SK-N-SH (cell line): ENCODE measurements at regions not wholly inside any gene's neighbourhood (a gene's known extent, or its start where the extent isn't known, plus 50 kb on each side); places are given as distances from the start of the nearest gene placed in this dataset.

Experiments used
- CTCF ChIA-PET: fragments of 300-600, 350-600 bp; formaldehyde crosslinking; extraction: SDS; loops from one replicate; lab custom pipeline; 2021; lab: Yijun Ruan, JAX
- POLR2A ChIA-PET: fragments of 350-600 bp; sonication (Branson Sonifier 250); formaldehyde crosslinking; extraction: SDS; loops from one replicate; lab custom pipeline; 2020; ENCODE audit warnings: antibody characterized with exemption, inconsistent platforms; lab: Yijun Ruan, JAX
- DNase-seq: peaks from one replicate; pipeline ENCODE4 v3.0.0; 2012
- H2AFZ ChIP-seq: fragments of 200-600 bp; sonication (generic); 2 replicates; pipeline ENCODE4 v1.8.1; 2016; ENCODE audit warnings: antibody characterized with exemption, mild to moderate bottlenecking, low read depth
- H3F3A ChIP-seq: fragments of 200-600 bp; sonication (generic); replicated peaks from 2 replicates; pipeline ENCODE3; 2016; ENCODE audit warnings: antibody characterized with exemption, mild to moderate bottlenecking; ENCODE audit not compliant: insufficient read depth
- H3K27ac ChIP-seq, 2 experiments: fragments of 200-500 bp in 1 of 2; fragments of 200-600 bp in 1 of 2; sonication (Bioruptor generic) in 1 of 2; sonication (generic), shearing (Covaris generic) in 1 of 2; 2 replicates each; pipeline versions ENCODE4 v1.5.1 to v1.6.1; 2014 to 2016; ENCODE audit warnings: low read depth in 2 of 2, inconsistent platforms in 1 of 2, low read length in 1 of 2, mild to moderate bottlenecking in 1 of 2, mixed read lengths in 1 of 2
- H3K27me3 ChIP-seq: fragments of 200-600 bp; sonication (generic), shearing (Covaris generic); 2 replicates; pipeline ENCODE4 v1.6.1; 2016; ENCODE audit warnings: mixed run types; ENCODE audit not compliant: insufficient read depth
- H3K36me3 ChIP-seq, 2 experiments: fragments of 200-500 bp in 1 of 2; fragments of 200-600 bp in 1 of 2; sonication (Bioruptor generic) in 1 of 2; sonication (generic) in 1 of 2; replicated peaks in 1 of 2; 2 replicates each; pipeline versions ENCODE3 to v1.5.1; 2014 to 2016; ENCODE audit warnings: low read length in 1 of 2, mild to moderate bottlenecking in 1 of 2; ENCODE audit not compliant: insufficient read depth in 2 of 2, control insufficient read depth in 1 of 2
- H3K4me1 ChIP-seq, 2 experiments: fragments of 200-500 bp in 1 of 2; fragments of 200-600 bp in 1 of 2; sonication (Bioruptor generic) in 1 of 2; sonication (generic), shearing (Covaris generic) in 1 of 2; 2 replicates each; pipeline versions ENCODE4 v1.5.1 to v1.6.1; 2014 to 2016; ENCODE audit warnings: low read depth in 1 of 2, low read length in 1 of 2, mixed run types in 1 of 2; ENCODE audit not compliant: insufficient read depth in 2 of 2, control insufficient read depth in 1 of 2
- H3K4me2 ChIP-seq: fragments of 200-600 bp; sonication (generic), shearing (Covaris generic); 2 replicates; pipeline ENCODE4 v1.6.1; 2017; ENCODE audit warnings: mixed run types
- H3K4me3 ChIP-seq, 2 experiments: fragments of 200-500 bp in 1 of 2; fragments of 200-600 bp in 1 of 2; sonication (Bioruptor generic) in 1 of 2; sonication (generic), shearing (Covaris generic) in 1 of 2; 2 replicates each; pipeline versions ENCODE4 v1.5.1 to v1.8.1; 2014 to 2016; ENCODE audit warnings: low read depth in 2 of 2, inconsistent platforms in 1 of 2, low read length in 1 of 2, mild to moderate bottlenecking in 1 of 2, mixed read lengths in 1 of 2, moderate library complexity in 1 of 2
- H3K79me2 ChIP-seq: fragments of 200-600 bp; sonication (generic); 2 replicates; pipeline ENCODE4 v1.8.1; 2017; ENCODE audit warnings: mild to moderate bottlenecking; ENCODE audit not compliant: insufficient read depth
- H3K9ac ChIP-seq: fragments of 200-600 bp; sonication (generic); 2 replicates; pipeline ENCODE4 v1.6.1; 2017; ENCODE audit warnings: mixed run types
- H3K9me2 ChIP-seq: fragments of 200-600 bp; sonication (generic); 2 replicates; pipeline ENCODE4 v1.6.1; 2017; ENCODE audit warnings: mixed run types
- H3K9me3 ChIP-seq: fragments of 200-600 bp; sonication (generic); 2 replicates; pipeline ENCODE4 v1.6.1; 2017; ENCODE audit warnings: mixed run types, mild to moderate bottlenecking, moderate library complexity
- H4K20me1 ChIP-seq: fragments of 200-600 bp; sonication (generic); 2 replicates; pipeline ENCODE4 v1.6.1; 2017; ENCODE audit warnings: mild to moderate bottlenecking, mixed run types; ENCODE audit not compliant: insufficient read depth
- EP300 ChIP-seq, 2 experiments: IDR thresholded peaks; 2 replicates each; pipeline versions ENCODE4 v1.4.0 to v1.6.1; 2012; ENCODE audit warnings: borderline replicate concordance in 1 of 2, low read depth in 1 of 2, low read length in 1 of 2
- FOSL2 ChIP-seq: IDR thresholded peaks from 2 replicates; pipeline ENCODE4 v1.4.0; 2012; ENCODE audit warnings: low read depth, mild to moderate bottlenecking, moderate library complexity, borderline replicate concordance
- FOXJ3 ChIP-seq: sonication (generic); formaldehyde crosslinking; IDR thresholded peaks from 2 replicates; pipeline ENCODE4 v1.5.1; 2020; ENCODE audit warnings: mild to moderate bottlenecking, missing genetic modification reagents
- GABPA ChIP-seq: IDR thresholded peaks from 2 replicates; pipeline ENCODE4 v1.4.0; 2012; ENCODE audit warnings: low read depth, mild to moderate bottlenecking
- GATA2 ChIP-seq: sonication (generic); formaldehyde crosslinking; IDR thresholded peaks from 2 replicates; pipeline ENCODE4 v1.5.0; 2020; ENCODE audit warnings: mild to moderate bottlenecking, missing genetic modification reagents
- JUND ChIP-seq: IDR thresholded peaks from 2 replicates; pipeline ENCODE4 v1.4.0; 2012
- MXI1 ChIP-seq: IDR thresholded peaks from 2 replicates; pipeline ENCODE4 v1.6.1; 2012; ENCODE audit warnings: mild to moderate bottlenecking, low read depth, low read length, improper control_type of control experiment
- NRF1 ChIP-seq: IDR thresholded peaks from 2 replicates; pipeline ENCODE4 v1.6.1; 2012; ENCODE audit warnings: low read depth, mild to moderate bottlenecking, low read length
- POLR2AphosphoS5 ChIP-seq: IDR thresholded peaks from 2 replicates; pipeline ENCODE4 v1.6.1; 2012; ENCODE audit warnings: low read depth, low read length
- RAD21 ChIP-seq: IDR thresholded peaks from 2 replicates; pipeline ENCODE4 v1.6.1; 2012; ENCODE audit warnings: mild to moderate bottlenecking, low read length
- RCOR1 ChIP-seq: fragments of 150-350 bp; IDR thresholded peaks from 2 replicates; pipeline ENCODE4 v1.6.1; 2017; ENCODE audit warnings: antibody characterized with exemption, low read length
- SIN3A ChIP-seq: IDR thresholded peaks from 2 replicates; pipeline ENCODE4 v1.6.1; 2012; ENCODE audit warnings: low read depth, mild to moderate bottlenecking, low read length, moderate library complexity, borderline replicate concordance
- TCF12 ChIP-seq: IDR thresholded peaks from 2 replicates; pipeline ENCODE4 v1.4.0; 2012
- YY1 ChIP-seq: IDR thresholded peaks from 2 replicates; pipeline ENCODE4 v1.4.0; 2012; ENCODE audit warnings: low read depth, mild to moderate bottlenecking
- WGBS: methylation state at CpG from one replicate; pipeline ENCODE4 v1.1.6; 2017; ENCODE audit warnings: low lambda C conversion rate; 5-methylcytosine and 5-hydroxymethylcytosine counted together
- TF ChIP-seq, protein P1 (sequence below): fragments of 200-600 bp; sonication (generic); IDR thresholded peaks from 2 replicates; pipeline ENCODE4 v1.6.1; 2017; ENCODE audit warnings: antibody characterized with exemption, mild to moderate bottlenecking, moderate library complexity
- TF ChIP-seq, protein P2 (sequence below): IDR thresholded peaks from 2 replicates; pipeline ENCODE4; 2012
- TF ChIP-seq, protein P3 (sequence below): IDR thresholded peaks from 2 replicates; pipeline ENCODE4 v1.4.0; 2012; ENCODE audit warnings: low read depth, borderline replicate concordance
- TF ChIP-seq, protein P4 (sequence below): IDR thresholded peaks from 2 replicates; pipeline ENCODE4 v1.4.0; 2012; ENCODE audit warnings: low read depth

DNA sequence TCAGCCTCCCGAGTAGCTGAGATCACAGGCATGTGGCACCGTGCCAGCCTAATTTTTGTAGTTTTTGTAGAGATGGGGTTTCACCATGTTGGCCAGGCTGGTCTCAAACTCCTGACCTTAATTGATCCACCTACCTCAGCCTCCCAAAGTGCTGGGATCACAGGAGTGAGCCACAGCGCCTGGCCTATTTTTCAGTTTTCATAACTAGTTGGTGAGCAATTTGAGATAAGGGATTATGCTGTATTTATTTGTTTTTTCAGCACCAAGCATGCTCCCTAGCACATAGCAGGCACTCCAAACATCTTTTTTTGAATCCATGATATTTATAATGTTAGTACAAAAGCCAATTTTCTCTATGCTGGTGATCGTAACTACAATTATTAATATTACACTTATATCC lies 541.2 kb downstream of the SNAPC1 start:
- TF ChIP-seq JUND = no peak
- TF ChIP-seq, protein P1, sequence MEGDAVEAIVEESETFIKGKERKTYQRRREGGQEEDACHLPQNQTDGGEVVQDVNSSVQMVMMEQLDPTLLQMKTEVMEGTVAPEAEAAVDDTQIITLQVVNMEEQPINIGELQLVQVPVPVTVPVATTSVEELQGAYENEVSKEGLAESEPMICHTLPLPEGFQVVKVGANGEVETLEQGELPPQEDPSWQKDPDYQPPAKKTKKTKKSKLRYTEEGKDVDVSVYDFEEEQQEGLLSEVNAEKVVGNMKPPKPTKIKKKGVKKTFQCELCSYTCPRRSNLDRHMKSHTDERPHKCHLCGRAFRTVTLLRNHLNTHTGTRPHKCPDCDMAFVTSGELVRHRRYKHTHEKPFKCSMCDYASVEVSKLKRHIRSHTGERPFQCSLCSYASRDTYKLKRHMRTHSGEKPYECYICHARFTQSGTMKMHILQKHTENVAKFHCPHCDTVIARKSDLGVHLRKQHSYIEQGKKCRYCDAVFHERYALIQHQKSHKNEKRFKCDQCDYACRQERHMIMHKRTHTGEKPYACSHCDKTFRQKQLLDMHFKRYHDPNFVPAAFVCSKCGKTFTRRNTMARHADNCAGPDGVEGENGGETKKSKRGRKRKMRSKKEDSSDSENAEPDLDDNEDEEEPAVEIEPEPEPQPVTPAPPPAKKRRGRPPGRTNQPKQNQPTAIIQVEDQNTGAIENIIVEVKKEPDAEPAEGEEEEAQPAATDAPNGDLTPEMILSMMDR = no peak
- TF ChIP-seq FOXJ3 (CRISPR knock-in tag) = no peak
- no peak for TF ChIP-seq POLR2AphosphoS5
- TF ChIP-seq, protein P2, sequence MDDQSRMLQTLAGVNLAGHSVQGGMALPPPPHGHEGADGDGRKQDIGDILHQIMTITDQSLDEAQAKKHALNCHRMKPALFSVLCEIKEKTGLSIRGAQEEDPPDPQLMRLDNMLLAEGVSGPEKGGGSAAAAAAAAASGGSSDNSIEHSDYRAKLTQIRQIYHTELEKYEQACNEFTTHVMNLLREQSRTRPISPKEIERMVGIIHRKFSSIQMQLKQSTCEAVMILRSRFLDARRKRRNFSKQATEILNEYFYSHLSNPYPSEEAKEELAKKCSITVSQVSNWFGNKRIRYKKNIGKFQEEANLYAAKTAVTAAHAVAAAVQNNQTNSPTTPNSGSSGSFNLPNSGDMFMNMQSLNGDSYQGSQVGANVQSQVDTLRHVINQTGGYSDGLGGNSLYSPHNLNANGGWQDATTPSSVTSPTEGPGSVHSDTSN = no peak
- TF ChIP-seq, protein P3, sequence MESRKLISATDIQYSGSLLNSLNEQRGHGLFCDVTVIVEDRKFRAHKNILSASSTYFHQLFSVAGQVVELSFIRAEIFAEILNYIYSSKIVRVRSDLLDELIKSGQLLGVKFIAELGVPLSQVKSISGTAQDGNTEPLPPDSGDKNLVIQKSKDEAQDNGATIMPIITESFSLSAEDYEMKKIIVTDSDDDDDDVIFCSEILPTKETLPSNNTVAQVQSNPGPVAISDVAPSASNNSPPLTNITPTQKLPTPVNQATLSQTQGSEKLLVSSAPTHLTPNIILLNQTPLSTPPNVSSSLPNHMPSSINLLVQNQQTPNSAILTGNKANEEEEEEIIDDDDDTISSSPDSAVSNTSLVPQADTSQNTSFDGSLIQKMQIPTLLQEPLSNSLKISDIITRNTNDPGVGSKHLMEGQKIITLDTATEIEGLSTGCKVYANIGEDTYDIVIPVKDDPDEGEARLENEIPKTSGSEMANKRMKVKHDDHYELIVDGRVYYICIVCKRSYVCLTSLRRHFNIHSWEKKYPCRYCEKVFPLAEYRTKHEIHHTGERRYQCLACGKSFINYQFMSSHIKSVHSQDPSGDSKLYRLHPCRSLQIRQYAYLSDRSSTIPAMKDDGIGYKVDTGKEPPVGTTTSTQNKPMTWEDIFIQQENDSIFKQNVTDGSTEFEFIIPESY = no peak
- H4K20me1 ChIP-seq = no peaks in the 10 kb centered on the region
- H3K4me2 ChIP-seq = no peak overlapping the region
- no peak overlapping the region for H3K9ac ChIP-seq
- H3K27me3 ChIP-seq = no peaks in the 10 kb centered on the region
- POLR2A ChIA-PET = no interaction called here
- H3K4me3 ChIP-seq = no peak overlapping the region
- H3F3A ChIP-seq = no peaks in the 10 kb centered on the region
- CTCF ChIA-PET = no interaction called here
- H3K27ac ChIP-seq = no peak overlapping the region
- H3K9me3 ChIP-seq = no peaks in the 10 kb centered on the region
- no peaks in the 10 kb centered on the region for H3K9me2 ChIP-seq
- H3K4me1 ChIP-seq = no peaks in the 10 kb centered on the region
- H3K36me3 ChIP-seq = no peaks in the 10 kb centered on the region
- 4% methylated on average over 4 of the region's 4 CpGs for WGBS
- no peaks in the 10 kb centered on the region for H3K79me2 ChIP-seq
- no peak overlapping the region for H2AFZ ChIP-seq
- DNase-seq = no peak

DNA sequence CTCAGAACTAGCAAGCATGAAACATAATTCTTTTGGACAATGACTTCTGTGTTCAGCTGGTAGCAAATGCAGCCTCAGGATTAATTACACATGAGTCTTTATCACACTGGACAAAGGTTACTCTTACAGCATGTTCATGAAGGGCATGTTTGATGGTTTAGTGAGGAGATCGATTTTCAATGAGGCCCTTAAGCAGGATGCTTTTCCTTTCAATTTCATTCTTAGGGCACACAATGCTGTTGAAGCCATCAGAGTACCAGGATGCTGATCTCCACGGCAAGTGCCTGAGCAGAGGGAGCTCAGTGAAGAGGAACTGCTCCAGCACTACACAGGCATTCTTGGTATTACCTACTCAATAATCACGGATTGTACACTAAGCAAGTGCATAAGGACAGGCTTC lies 542.0 kb downstream of the SNAPC1 start:
- H3K27ac ChIP-seq = no peak overlapping the region
- H4K20me1 ChIP-seq = no peaks in the 10 kb centered on the region
- H3K79me2 ChIP-seq = no peaks in the 10 kb centered on the region
- H3K9me3 ChIP-seq = no peaks in the 10 kb centered on the region
- no peaks in the 10 kb centered on the region for H3K36me3 ChIP-seq
- no peak overlapping the region for H3K9ac ChIP-seq
- H3K27me3 ChIP-seq = no peaks in the 10 kb centered on the region
- no peak for DNase-seq
- H3K4me2 ChIP-seq = no peak overlapping the region
- H3F3A ChIP-seq = no peaks in the 10 kb centered on the region
- no peak overlapping the region for H3K4me3 ChIP-seq
- 0% methylated on average over 3 of the region's 3 CpGs for WGBS
- ChIA-PET POLR2A (no interaction called here), CTCF (no interaction called here)
- H3K9me2 ChIP-seq = no peaks in the 10 kb centered on the region
- H3K4me1 ChIP-seq = no peaks in the 10 kb centered on the region
- H2AFZ ChIP-seq = no peak overlapping the region
- TF ChIP-seq YY1 (no peak), POLR2AphosphoS5 (no peak), JUND (no peak), FOXJ3 (CRISPR knock-in tag) (no peak), MXI1 (no peak), GATA2 (CRISPR knock-in tag) (no peak), FOSL2 (no peak), EP300 (IDR thresholded peaks at IDR 0.05; ENCODE audit: borderline replicate concordance in 1 of 2, low read depth in 1 of 2, low read length in 1 of 2) (no peak), RCOR1 (no peak), NRF1 (no peak), SIN3A (no peak), TCF12 (no peak), GABPA (no peak), RAD21 (no peak)
- TF ChIP-seq, protein P4, sequence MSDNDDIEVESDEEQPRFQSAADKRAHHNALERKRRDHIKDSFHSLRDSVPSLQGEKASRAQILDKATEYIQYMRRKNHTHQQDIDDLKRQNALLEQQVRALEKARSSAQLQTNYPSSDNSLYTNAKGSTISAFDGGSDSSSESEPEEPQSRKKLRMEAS = no peak
- TF ChIP-seq, protein P1 = no peak
- TF ChIP-seq, protein P2 = no peak
